GM18951 (cell line): ENCODE measurements at regions not wholly inside any gene's neighbourhood (a gene's known extent, or its start where the extent isn't known, plus 50 kb on each side); places are given as distances from the start of the nearest gene placed in this dataset.

Source experiments
- POLR2A ChIP-seq: IDR thresholded peaks from 4 replicates; pipeline ENCODE4 v1.6.1; 2011; ENCODE audit warnings: mild to moderate bottlenecking; ENCODE audit not compliant: insufficient read length, insufficient read depth; ENCODE audit errors: extremely low read depth
- in situ Hi-C: fragments of 300-500 bp; cut with MboI; formaldehyde crosslinking; loops from one replicate; pipeline ENCODE4 v1.12.0; 2022; ENCODE audit warnings: low sequenced_read_pairs, mixed read lengths, inconsistent platforms; ENCODE audit not compliant: unreplicated experiment

DNA sequence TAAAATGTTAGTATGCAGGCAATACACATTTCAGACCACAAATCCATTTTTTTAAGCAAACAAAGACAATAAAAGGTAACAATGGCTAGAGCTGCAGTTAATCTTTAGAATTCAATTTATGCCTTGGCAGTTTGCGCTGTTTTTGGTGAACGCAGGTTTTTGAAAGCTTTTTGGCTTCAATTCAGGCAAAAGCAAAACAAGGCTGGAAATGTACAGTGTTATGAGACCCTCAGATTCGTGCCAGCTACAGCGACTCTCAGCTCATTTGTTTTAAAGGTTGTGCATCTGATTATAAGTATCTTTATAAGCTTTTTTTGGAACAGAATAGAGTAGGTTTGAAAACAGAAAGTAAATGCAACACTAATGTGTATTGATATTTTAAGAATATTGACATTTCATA, 63.6 kb upstream of the SOX1 start:
- in situ Hi-C loops: loop anchor here (10.0 kb wide), 1 partner anchor 751 kb away; no protein-coding TSS in a partner anchor
- TF ChIP-seq POLR2A: no peak

DNA sequence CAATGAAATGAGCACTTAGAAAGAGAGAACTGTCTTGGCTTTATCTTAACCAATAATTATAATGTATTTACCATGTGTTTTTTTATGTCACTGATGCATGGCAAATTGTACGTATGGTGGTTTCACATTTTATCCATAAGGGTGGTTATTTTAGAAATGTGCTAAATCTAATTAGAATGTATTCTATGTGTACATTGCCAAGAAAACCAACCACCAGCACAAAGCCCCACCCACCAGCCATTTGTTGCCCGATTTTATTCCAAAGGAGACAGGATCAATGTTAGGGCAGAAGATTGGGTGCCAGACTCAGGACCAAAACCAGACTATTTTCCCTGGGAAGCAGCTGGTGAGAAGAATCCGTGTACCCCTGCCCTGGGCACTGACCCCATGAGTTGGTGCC, 63.0 kb upstream of the SOX1 start:
- in situ Hi-C loops: loop anchor here (10.0 kb wide), 1 partner anchor 751 kb away; no protein-coding TSS in a partner anchor
- TF ChIP-seq POLR2A: no peak

DNA sequence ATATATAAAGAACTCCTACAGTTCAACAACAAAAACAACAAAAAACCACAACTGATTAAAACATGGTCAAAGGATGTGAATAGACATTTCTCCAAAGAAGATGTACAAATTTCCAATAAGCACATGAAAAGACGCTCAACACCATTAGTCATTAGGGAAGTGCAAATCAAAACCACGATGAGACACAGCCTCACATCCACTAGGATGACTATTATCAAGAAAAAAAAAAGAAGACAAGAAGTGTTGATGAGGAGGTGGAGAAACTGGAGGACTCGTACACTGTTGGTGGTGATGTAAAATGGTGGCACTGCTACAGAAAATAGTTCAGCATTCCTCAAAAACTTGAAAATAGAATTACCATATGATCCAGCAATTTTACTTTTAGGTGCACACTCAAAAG, 61.0 kb upstream of the SOX1 start:
- in situ Hi-C loops: loop anchor here (10.0 kb wide), 1 partner anchor 749 kb away; no protein-coding TSS in a partner anchor
- no peak for TF ChIP-seq POLR2A

DNA sequence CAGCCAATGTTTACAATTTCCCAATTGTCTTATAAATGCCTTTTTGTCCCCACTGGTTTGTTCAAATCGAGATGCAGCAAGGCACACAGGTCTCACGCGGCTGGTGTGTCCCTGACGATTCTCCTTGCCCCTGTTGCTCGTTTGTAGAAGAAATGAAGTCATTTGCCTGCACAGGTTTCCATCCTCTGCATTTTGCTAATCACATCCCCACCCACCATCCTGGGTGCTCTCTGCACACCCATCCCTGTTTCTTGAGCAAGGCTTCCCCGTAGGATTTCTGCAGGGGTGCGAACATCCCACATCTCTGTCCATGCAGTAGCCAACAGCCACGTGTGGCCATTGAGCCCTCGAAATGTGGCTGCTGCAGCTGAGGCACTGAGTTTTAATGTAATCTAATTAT, 59.8 kb upstream of the SOX1 start:
- in situ Hi-C loops: loop anchor here (10.0 kb wide), 1 partner anchor 748 kb away; no protein-coding TSS in a partner anchor
- TF ChIP-seq POLR2A: no peak

DNA sequence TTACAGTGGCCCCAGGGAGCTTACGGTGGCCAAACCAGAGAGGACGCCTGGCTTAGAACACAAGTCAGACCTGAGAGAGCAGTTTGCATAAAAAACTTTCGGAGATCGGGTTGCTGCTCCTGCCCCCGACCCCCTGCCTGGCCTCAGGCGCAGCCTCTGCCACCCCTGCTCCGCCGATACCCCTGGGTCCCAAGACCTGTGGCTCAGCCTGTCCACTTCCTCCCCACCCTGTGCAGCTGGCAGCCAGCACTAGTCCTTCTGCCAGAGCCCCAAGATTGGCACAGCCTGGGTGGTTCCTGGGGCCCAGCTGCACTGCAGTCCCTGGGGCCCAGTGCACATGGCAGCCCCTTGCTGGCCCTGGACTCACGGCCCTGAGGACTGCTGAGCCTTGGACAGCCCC, 56.2 kb upstream of the SOX1 start:
- TF ChIP-seq POLR2A: no peak
- in situ Hi-C loops: no loop called here

DNA sequence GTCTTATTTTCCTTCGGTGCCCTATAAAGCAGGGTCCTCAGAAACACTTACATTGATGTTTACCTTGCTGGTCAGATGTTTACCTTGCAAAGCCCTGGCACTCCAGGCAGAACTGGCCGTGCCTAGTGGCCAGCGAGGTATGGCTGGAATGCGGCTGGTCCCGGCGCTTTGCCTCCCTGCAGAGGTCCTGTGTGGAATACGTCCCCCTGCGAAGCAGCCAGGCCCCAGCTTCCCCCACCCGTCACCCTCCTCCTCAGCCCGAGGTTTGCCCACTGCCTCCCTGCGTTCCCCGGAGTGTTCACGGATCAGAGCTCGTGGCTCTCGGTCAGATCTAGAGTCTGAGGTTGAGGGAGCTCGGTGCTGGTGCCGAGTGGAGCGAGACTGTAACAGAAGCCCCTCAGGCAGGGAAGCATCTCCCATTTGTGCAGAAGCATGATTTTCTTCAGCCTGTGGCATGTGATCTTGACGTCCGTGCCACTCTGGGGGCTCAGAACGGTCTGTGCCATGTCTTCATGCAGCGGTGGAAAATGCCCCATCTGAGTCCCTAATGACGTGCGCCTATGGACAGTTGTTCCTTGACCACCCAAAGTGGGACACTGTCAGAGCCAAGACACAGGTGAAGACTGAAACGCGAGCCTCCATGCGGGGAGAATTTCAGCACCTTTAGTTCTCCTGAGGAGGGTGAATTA, 54.8 kb upstream of the SOX1 start:
- in situ Hi-C loops: no loop called here
- no peak for TF ChIP-seq POLR2A

DNA sequence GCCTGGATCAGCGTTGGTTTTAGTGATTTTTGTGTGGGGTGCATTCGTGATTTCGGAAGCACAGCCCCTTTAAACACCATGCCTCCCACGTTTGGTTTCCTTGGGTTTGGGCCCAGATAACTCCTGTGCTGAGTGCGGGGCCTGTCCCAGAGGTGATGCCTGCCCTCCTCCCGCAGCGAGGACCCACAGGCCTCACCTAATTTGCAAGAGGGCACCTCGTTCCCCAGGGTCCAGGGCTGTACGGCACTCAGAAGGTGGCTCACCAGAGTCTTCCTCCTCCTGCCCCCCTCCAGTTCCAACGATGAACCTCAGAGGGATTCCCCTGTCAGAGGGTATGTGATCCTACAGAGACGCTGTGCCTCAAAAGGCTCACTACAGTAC, 54.3 kb upstream of the SOX1 start:
- in situ Hi-C loops: no loop called here
- TF ChIP-seq POLR2A: no peak

DNA sequence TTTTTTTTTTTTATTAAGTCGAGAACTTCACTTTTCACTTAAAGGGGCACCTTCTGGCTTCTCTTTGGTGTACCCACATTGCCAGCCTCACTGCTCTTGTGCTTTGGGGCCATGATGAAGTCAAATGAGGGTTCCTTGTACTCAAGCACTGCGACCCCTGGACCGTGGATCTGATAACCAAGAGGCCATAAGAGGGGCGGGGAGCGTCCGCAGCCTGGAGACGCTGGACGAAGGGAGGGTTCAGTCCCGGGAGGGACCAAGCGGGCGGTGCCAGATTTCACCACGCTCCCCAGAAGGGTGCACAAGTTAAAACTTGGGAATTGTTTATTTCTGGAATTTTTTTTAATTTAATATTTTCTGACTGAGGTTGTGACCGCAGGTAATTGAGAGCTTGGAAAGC, 53.3 kb upstream of the SOX1 start:
- no peak for TF ChIP-seq POLR2A
- in situ Hi-C loops: no loop called here

DNA sequence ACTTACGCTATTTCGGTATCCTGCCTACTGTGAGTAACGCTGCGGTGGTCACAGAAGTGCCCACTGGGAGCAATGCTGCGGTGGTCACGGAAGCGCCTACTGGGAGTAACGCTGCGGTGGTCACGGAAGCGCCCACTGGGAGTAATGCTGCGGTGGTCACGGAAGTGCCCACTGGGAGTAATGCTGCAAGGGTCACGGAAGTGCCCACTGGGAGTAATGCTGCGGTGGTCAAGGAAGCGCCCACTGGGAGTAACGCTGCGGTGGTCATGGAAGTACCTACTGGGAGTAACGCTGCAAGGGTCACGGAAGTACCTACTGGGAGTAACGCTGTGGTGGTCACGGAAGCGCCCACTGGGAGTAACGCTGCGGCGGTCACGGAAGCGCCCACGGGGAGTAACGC, 52.1 kb upstream of the SOX1 start:
- in situ Hi-C loops: no loop called here
- TF ChIP-seq POLR2A: no peak
